ENCODE measurements at regions not wholly inside any gene's neighbourhood (a gene's known extent, or its start where the extent isn't known, plus 50 kb on each side); places are given as distances from the start of the nearest gene placed in this dataset.

- no peak for DNase-seq
These were observed 470.8 kb downstream of the RIT2 start for GRCh38 chr18:42644729-42645131.

- no peak for DNase-seq
These were observed 466.0 kb downstream of the RIT2 start for GRCh38 chr18:42649331-42650035.

- DNase-seq, result no peak
These were observed 460.9 kb downstream of the RIT2 start for GRCh38 chr18:42654556-42654955.

GRCh38 chr18:42657551-42657950 is 457.9 kb downstream of the RIT2 start:
- DNase-seq, result no peak

DNA sequence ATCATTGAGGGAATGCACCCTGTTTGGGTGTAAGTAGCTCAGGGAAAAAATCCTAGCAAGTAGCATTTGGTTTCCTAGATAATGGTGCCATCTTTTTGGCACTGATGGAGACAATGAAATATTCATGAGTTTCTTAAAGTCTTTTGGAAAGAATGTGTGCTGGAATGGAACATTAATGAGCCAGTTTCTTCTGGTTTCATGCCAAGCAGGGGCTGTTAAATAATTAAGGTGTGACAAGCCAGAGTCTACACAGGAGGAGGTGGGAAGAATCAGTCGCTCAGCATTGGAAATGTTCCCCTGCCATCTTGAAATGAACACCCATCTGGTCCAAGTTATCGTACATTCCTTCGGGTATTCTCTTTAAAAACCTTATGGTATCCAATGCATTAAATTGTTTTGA is 457.3 kb downstream of the RIT2 start:
- DNase-seq, result no peak

- no peak for DNase-seq
These were observed 456.3 kb downstream of the RIT2 start for GRCh38 chr18:42659187-42659586.

GRCh38 chr18:42670860-42671259 is 444.6 kb downstream of the RIT2 start:
- no peak for DNase-seq

GRCh38 chr18:42675810-42676209 is 439.7 kb downstream of the RIT2 start:
- DNase-seq, result no peak

DNA sequence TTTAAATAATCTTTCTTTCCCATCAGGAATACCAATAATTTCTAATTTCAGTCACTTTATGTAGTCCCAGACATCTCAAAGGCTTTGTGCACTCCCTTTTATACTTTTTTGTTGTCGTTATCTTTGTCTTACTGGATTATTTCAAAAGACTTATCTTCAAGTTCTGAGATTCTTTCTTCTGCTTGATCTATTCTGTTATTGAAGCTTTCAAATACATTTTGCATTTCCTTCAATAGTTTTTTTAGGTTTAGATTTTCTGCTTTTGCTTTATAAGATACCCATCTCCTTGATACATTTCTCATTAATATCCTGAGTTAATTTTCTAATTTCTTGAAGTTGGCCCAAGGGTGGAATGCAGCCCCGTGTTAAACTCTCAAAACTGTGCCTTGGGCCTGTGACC is 432.4 kb downstream of the RIT2 start:
- no peak for DNase-seq

DNA sequence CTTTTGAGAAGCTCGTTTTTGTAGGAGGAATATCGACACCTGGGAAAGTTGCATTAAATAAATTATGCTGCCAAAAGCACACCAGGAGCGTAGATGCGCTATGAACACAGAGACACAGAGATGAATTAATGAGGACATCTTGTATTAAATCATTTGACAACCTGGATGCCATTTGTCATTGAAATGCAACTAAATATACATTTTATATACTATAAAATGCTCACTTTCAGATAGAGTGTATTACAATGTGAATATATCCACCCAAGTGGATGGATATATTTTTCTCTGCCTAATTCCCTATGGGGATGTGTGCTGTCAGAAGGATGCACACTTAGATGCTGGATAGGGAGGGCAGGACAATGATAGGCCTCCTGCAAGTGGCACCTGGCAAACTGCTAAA is 426.2 kb downstream of the RIT2 start:
- no peak for DNase-seq
